HL-60 (cell line): ENCODE measurements at regions not wholly inside any gene's neighbourhood (a gene's known extent, or its start where the extent isn't known, plus 50 kb on each side); places are given as distances from the start of the nearest gene placed in this dataset.
"Not testable (repeated sequence)": the region's sequence is repeated elsewhere in the genome, so short reads cannot be mapped to it uniquely, and the experiment has no call there.

ENCODE experiments used
- DNase-seq, 2 experiments: peaks; one replicate each; pipeline ENCODE4 v3.0.0-alpha.2; 2010 to 2020; ENCODE audit warnings: low read depth in 1 of 2, low spot score in 1 of 2
- H3K27ac ChIP-seq: fragments of 250-450 bp; sonication (Bioruptor Pico); replicated peaks from 2 replicates; pipeline ENCODE4 v1.5.1; 2020; ENCODE audit warnings: mild to moderate bottlenecking, moderate library complexity
- H3K27me3 ChIP-seq: fragments of 250-450 bp; sonication (Bioruptor Pico); 2 replicates; pipeline ENCODE4 v1.5.1; 2021; ENCODE audit warnings: mild to moderate bottlenecking, moderate library complexity; ENCODE audit not compliant: insufficient read depth, poor library complexity, severe bottlenecking
- H3K4me3 ChIP-seq: replicated peaks from 2 replicates; pipeline ENCODE4 v1.5.1; 2011; ENCODE audit warnings: mild to moderate bottlenecking, control low read depth, low read length; ENCODE audit not compliant: insufficient read depth
- GABPA ChIP-seq: IDR thresholded peaks from 2 replicates; pipeline ENCODE4 v1.6.1; 2012; ENCODE audit warnings: low read depth
- POLR2AphosphoS5 ChIP-seq: IDR thresholded peaks from 2 replicates; pipeline ENCODE4 v1.6.1; 2012; ENCODE audit warnings: low read depth
- SPI1 ChIP-seq: IDR thresholded peaks from 2 replicates; pipeline ENCODE4 v1.6.1; 2012; ENCODE audit warnings: low read depth, mild to moderate bottlenecking, borderline replicate concordance
- TF ChIP-seq, protein P1 (sequence below): IDR thresholded peaks from one replicate; pipeline ENCODE4 v1.5.1; 2011; ENCODE audit warnings: low read length, control low read depth, inconsistent platforms; ENCODE audit not compliant: insufficient read depth
- TF ChIP-seq, protein P2 (sequence below): IDR thresholded peaks from 2 replicates; pipeline ENCODE4 v1.6.1; 2012; ENCODE audit warnings: low read depth; ENCODE audit not compliant: insufficient replicate concordance

DNA sequence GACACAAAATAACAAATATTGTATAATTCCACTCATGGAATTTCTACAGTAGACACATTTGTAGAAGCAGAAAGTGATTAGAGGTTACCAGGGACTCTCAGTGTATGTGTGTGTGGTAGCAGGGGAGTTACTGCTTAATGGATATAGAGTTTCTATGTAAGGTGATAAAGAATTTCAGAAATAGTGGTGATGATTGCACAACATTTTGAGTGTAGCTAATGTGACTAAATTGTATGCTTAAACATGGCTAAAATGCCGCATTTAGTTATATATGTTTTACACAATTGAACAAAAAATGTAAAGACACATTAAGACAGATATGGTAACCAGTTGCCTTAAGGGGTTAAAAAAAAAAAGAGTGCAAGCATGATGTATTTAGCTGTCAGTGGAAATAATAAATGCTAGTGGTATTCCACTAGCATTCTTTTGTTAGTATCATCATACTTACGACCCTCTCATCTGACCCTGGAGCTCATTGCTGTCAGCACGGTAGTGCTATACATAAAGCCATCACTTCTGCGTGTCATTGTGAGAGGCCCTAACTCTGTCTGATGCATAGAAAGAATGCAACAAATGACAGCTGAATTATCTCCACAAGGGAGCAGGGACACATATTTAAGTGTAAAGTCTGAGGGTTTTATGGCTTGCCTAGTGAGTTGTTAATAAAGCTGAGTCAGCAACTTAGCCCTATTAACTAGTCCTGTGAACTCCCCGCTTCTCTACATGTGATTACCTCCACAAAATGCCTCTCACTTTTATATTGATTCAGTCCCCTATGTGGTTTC is 134.1 kb upstream of the RXFP2 start:
- no peak overlapping the region for H3K27ac ChIP-seq
- no peak for DNase-seq
- no peak overlapping the region for H3K4me3 ChIP-seq
- TF ChIP-seq, protein P1, sequence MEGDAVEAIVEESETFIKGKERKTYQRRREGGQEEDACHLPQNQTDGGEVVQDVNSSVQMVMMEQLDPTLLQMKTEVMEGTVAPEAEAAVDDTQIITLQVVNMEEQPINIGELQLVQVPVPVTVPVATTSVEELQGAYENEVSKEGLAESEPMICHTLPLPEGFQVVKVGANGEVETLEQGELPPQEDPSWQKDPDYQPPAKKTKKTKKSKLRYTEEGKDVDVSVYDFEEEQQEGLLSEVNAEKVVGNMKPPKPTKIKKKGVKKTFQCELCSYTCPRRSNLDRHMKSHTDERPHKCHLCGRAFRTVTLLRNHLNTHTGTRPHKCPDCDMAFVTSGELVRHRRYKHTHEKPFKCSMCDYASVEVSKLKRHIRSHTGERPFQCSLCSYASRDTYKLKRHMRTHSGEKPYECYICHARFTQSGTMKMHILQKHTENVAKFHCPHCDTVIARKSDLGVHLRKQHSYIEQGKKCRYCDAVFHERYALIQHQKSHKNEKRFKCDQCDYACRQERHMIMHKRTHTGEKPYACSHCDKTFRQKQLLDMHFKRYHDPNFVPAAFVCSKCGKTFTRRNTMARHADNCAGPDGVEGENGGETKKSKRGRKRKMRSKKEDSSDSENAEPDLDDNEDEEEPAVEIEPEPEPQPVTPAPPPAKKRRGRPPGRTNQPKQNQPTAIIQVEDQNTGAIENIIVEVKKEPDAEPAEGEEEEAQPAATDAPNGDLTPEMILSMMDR, result no peak
- TF ChIP-seq GABPA, result no peak
- TF ChIP-seq, protein P2, sequence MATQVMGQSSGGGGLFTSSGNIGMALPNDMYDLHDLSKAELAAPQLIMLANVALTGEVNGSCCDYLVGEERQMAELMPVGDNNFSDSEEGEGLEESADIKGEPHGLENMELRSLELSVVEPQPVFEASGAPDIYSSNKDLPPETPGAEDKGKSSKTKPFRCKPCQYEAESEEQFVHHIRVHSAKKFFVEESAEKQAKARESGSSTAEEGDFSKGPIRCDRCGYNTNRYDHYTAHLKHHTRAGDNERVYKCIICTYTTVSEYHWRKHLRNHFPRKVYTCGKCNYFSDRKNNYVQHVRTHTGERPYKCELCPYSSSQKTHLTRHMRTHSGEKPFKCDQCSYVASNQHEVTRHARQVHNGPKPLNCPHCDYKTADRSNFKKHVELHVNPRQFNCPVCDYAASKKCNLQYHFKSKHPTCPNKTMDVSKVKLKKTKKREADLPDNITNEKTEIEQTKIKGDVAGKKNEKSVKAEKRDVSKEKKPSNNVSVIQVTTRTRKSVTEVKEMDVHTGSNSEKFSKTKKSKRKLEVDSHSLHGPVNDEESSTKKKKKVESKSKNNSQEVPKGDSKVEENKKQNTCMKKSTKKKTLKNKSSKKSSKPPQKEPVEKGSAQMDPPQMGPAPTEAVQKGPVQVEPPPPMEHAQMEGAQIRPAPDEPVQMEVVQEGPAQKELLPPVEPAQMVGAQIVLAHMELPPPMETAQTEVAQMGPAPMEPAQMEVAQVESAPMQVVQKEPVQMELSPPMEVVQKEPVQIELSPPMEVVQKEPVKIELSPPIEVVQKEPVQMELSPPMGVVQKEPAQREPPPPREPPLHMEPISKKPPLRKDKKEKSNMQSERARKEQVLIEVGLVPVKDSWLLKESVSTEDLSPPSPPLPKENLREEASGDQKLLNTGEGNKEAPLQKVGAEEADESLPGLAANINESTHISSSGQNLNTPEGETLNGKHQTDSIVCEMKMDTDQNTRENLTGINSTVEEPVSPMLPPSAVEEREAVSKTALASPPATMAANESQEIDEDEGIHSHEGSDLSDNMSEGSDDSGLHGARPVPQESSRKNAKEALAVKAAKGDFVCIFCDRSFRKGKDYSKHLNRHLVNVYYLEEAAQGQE, result no peak
- TF ChIP-seq SPI1, result no peak
- TF ChIP-seq POLR2AphosphoS5, result no peak
- no peaks in the 10 kb centered on the region for H3K27me3 ChIP-seq

DNA sequence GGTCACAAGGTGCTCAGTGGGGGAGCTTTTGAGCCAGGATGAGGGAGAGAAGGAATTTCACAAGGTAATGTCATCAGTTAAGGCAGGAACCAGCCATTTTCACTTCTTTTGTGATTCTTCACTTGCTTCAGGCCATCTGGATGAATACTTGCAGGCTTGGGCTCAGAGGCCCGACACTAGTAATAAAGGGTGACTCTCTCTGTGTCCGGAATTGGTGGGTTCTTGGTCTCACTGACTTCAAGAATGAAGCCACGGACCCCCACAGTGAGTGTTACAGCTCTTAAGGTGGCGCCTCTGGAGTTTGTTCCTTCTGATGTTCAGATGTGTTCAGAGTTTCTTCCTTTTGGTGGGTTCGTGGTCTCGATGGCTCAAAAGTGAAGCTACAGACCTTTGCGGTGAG is 131.8 kb upstream of the RXFP2 start:
- not testable (repeated sequence) for H3K27ac ChIP-seq, H3K4me3 ChIP-seq, H3K27me3 ChIP-seq, DNase-seq

DNA sequence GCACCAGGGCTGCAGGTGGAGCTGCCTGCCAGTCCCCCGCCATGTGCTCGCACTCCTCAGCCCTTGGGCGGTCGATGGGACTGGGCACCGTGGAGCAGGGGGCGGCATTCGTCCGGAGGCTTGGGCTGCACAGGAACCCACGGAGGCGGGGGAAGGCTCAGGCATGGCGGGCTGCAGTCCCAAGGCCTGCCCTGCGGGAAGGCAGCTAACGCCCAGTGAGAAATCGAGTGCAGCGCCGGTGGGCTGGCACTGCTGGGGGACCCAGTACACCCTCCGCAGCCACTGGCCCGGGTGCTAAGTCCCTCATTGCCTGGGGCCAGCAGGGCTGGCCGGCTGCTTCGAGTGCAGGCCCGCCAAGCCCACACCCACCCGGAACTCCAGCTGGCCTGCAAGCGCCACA is 130.5 kb upstream of the RXFP2 start:
- not testable (repeated sequence) for H3K27me3 ChIP-seq, H3K27ac ChIP-seq, H3K4me3 ChIP-seq, DNase-seq

DNA sequence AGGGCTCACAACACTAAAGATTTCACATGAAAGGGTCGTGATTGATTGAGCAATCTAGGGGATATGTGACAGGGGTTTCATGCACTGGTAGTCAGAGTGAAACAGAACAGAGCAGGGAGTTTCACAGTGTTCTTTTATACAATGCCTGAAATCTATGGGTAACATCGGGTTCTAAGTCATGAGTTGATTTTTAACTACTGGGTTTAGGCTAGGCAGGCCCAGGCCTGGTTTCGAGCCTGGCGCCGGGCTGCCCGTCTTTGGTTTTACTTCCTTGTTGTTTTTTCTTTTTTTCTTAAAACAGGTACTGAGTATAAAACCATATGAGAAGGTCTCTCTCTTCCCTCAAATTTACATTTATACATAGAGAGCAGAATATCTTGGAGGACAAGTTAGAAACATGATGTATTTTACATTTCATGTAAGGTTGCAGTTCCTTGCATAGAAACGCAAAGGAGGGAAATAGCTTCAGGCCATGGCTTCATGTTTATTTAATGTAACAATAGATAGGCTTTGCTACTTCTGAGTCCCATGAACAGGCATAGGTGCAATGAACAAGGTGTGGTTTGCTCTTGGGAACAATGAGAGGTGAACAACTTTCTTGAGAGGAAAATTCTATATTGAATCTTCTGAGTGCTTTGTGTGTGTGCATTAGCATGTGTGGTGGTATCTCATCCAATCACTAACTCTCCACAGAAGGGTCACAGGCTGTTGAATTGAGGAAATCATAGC is 128.9 kb upstream of the RXFP2 start:
- TF ChIP-seq SPI1 (no peak), GABPA (no peak), POLR2AphosphoS5 (no peak)
- TF ChIP-seq, protein P2, result no peak
- TF ChIP-seq, protein P1, result no peak
- no peak overlapping the region for H3K27ac ChIP-seq
- H3K27me3 ChIP-seq, result no peaks in the 10 kb centered on the region
- DNase-seq, result no peak
- H3K4me3 ChIP-seq, result no peak overlapping the region
